Sigmoid colon (tissue), 6 donors: ENCODE measurements at regions not wholly inside any gene's neighbourhood (a gene's known extent, or its start where the extent isn't known, plus 50 kb on each side); places are given as distances from the start of the nearest gene placed in this dataset.

ENCODE experiments used
- DNase-seq: peaks from one replicate; pipeline ENCODE4 v3.0.0-alpha.2; 2019
- H3K27ac ChIP-seq, 4 donors: fragments of 200-600 bp; sonication (generic); one replicate each; pipeline ENCODE4 v1.5.1; 2016 to 2019; ENCODE audit warnings: mild to moderate bottlenecking in 1 of 4
- H3K27me3 ChIP-seq, 3 donors: fragments of 200-600 bp; sonication (generic); one replicate each; pipeline ENCODE4 v1.5.1; 2019; ENCODE audit warnings: mild to moderate bottlenecking in 1 of 3
- H3K36me3 ChIP-seq, 4 donors: fragments of 200-600 bp; sonication (generic); one replicate each; pipeline ENCODE4 v1.5.1; 2016 to 2019
- H3K4me1 ChIP-seq, 4 donors: fragments of 200-600 bp; sonication (generic); one replicate each; pipeline ENCODE4 v1.5.1; 2017 to 2019
- H3K4me3 ChIP-seq, 4 donors: fragments of 200-600 bp; sonication (generic); one replicate each; pipeline ENCODE4 v1.5.1; 2017 to 2019; ENCODE audit warnings: mild to moderate bottlenecking in 2 of 4, moderate library complexity in 1 of 4
- H3K9me3 ChIP-seq, 4 donors: fragments of 200-600 bp in 3 of 4; sonication (generic) in 3 of 4; one replicate each; pipeline versions ENCODE4 v1.5.1 to v1.6.1; 2013 to 2019
- EP300 ChIP-seq, 4 donors: sonication (generic); formaldehyde crosslinking; IDR thresholded peaks; one replicate each; pipeline ENCODE4 v1.6.1; 2017; ENCODE audit warnings: antibody characterized with exemption in 4 of 4
- POLR2A ChIP-seq, 2 donors: fragments of 450-650 bp; IDR thresholded peaks; one replicate each; pipeline ENCODE4 v1.6.1; 2016; ENCODE audit warnings: antibody characterized with exemption in 2 of 2, mild to moderate bottlenecking in 2 of 2, moderate library complexity in 2 of 2
- POLR2AphosphoS5 ChIP-seq, 4 donors: sonication (generic); formaldehyde crosslinking; IDR thresholded peaks; one replicate each; pipeline ENCODE4 v1.6.1; 2017; ENCODE audit warnings: antibody characterized with exemption in 4 of 4
- WGBS, 2 donors: extraction: QIAGEN DNeasy Blood & Tissue Kit; methylation state at CpG; one replicate each; pipeline ENCODE4 v1.1.7; 2013; 5-methylcytosine and 5-hydroxymethylcytosine counted together
- intact Hi-C: fragments of 100-400 bp; cut with DNase I; formaldehyde crosslinking; loops from one replicate; pipeline ENCODE4 v1.15.1; 2023
- TF ChIP-seq, protein P1 (sequence below), 4 experiments: fragments of 450-650 bp in 3 of 4; fragments of 200-600 bp in 1 of 4; IDR thresholded peaks; one replicate each; pipeline ENCODE4 v1.5.1; 2016 to 2019; ENCODE audit warnings: antibody characterized with exemption in 4 of 4, mild to moderate bottlenecking in 3 of 4, moderate library complexity in 2 of 4
- donor health status: healthy with polysubstance abuse.
- donor health status: healthy.

DNA sequence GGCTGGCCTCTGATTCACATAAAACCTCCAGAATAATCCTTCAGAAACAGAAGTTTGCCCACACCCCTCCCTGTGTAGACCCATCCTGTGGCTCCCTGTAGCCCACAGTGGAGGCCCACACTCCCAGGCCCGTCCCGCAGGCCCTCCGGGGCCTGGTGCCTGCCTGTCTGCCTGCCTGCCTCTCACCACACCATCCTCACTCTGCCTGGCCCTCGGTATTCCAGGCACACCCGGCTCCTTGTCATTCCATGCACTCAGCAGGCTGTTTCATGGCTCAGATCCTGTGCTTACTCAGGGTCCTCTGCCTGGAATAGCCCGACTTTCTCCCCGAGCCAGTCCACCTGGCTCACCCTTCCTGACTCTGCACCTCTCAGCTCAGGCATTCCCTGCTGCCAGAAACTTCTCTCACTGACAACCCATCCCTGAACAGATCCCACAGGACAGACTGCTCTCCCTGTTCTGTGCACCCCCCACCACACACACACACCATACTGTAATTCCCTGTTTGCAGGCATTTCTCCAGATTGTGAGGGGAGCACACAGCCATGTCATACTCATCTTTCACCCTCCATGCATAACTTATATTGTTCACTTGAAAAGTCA, 498.0 kb upstream of the ZMIZ1 start:
- intact Hi-C loops: no loop called here
- H3K4me3 ChIP-seq: no peak overlapping the region
- DNase-seq: peak; percentile 61
- H3K36me3 ChIP-seq: no peaks in the 10 kb centered on the region
- peak overlapping the region in 1 of 4 donors; percentile 33 for H3K27ac ChIP-seq
- H3K9me3 ChIP-seq: no peaks in the 10 kb centered on the region
- TF ChIP-seq, protein P1, sequence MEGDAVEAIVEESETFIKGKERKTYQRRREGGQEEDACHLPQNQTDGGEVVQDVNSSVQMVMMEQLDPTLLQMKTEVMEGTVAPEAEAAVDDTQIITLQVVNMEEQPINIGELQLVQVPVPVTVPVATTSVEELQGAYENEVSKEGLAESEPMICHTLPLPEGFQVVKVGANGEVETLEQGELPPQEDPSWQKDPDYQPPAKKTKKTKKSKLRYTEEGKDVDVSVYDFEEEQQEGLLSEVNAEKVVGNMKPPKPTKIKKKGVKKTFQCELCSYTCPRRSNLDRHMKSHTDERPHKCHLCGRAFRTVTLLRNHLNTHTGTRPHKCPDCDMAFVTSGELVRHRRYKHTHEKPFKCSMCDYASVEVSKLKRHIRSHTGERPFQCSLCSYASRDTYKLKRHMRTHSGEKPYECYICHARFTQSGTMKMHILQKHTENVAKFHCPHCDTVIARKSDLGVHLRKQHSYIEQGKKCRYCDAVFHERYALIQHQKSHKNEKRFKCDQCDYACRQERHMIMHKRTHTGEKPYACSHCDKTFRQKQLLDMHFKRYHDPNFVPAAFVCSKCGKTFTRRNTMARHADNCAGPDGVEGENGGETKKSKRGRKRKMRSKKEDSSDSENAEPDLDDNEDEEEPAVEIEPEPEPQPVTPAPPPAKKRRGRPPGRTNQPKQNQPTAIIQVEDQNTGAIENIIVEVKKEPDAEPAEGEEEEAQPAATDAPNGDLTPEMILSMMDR (IDR thresholded peaks at IDR 0.05): no peak
- TF ChIP-seq EP300 (IDR thresholded peaks at IDR 0.05) (no peak), POLR2A (IDR thresholded peaks at IDR 0.05) (no peak), POLR2AphosphoS5 (IDR thresholded peaks at IDR 0.05) (no peak)
- H3K27me3 ChIP-seq: no peaks in the 10 kb centered on the region
- WGBS, 2 donors: 83 to 85% methylated on average over 7 of the region's 7 CpGs
- peaks cover 0 to 50% (median 29%) of the 10 kb centered on the region in 4 donors for H3K4me1 ChIP-seq

DNA sequence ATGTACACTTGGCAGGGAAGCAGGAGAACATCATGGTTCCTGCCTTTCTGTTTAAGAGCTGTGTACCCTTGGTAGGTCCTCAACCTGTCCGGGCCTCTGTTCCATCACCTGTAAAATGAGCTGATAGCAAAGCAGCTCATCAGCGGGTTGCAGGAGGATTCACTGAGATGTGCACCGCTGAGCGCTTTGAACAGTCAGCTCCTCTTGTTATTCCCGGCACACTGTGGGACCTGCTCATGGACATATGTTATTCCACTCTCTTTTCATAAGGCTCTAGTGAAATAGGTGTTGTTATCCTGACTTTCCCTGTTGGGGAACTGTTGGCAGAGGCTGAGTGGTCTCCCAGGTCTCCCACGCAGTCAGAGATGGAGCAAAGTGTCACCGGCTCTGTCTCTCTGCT, 497.5 kb upstream of the ZMIZ1 start:
- Histone ChIP-seq H3K27me3 (no peaks in the 10 kb centered on the region), H3K9me3 (no peaks in the 10 kb centered on the region), H3K36me3 (no peaks in the 10 kb centered on the region), H3K27ac (no peak overlapping the region), H3K4me3 (no peak overlapping the region), H3K4me1 (peaks cover 0 to 44% (median 24%) of the 10 kb centered on the region in 4 donors)
- TF ChIP-seq EP300 (IDR thresholded peaks at IDR 0.05) (no peak), POLR2A (IDR thresholded peaks at IDR 0.05) (no peak), POLR2AphosphoS5 (IDR thresholded peaks at IDR 0.05) (no peak)
- TF ChIP-seq, protein P1 (IDR thresholded peaks at IDR 0.05): no peak
- DNase-seq: peak; percentile 24
- intact Hi-C loops: no loop called here
- 96 to 97% methylated on average over 7 of the region's 7 CpGs for WGBS, 2 donors

DNA sequence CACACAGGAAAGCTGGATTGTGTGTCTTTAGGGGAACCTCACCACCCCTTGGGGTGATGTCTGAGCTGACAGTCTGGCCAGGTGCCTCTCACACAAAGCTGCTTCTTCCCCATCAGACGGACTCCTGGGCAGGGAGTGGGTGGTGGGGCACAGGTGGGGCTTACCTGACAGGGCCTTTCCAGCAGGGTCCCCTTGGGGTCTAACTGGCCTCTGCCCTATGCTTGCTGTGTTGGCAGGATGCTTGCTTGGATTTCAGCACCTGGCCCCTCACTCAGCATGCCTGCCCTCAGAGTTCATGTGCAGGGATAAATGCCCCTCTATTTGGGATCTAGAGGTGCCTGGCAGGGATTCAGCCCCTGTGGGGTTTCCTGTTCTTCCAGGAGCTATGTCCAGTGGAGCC, 496.9 kb upstream of the ZMIZ1 start:
- WGBS, 2 donors: 83 to 85% methylated on average over 1 of the region's 1 CpG

DNA sequence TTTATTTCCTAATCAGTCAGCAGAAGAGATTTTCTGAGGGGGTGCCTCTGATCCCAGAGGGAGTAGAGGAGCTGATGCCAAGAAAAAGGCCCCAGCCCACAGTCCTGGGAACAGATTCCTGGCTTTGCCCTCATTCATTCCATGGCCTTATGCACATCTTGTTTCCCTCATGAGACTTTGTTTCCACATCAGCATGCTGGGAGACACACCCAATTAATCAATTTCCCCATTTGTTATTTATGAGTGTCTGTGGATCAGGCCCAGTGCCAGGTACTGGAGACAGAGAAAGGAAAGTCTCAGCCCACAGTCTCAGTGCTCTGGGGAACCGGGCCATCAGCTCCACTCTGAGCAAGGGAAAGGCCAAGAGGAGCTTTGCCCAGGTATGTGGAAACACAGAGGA, 496.2 kb upstream of the ZMIZ1 start:
- Histone ChIP-seq H3K27me3 (no peaks in the 10 kb centered on the region), H3K9me3 (no peaks in the 10 kb centered on the region), H3K27ac (no peak overlapping the region), H3K4me3 (no peak overlapping the region), H3K4me1 (peaks cover 0 to 32% (median 11%) of the 10 kb centered on the region in 4 donors), H3K36me3 (no peaks in the 10 kb centered on the region)
- intact Hi-C loops: no loop called here
- WGBS, 2 donors: 82 to 86% methylated on average over 1 of the region's 1 CpG
- no peak for TF ChIP-seq POLR2A (IDR thresholded peaks at IDR 0.05)
- no peak for TF ChIP-seq EP300 (IDR thresholded peaks at IDR 0.05)
- TF ChIP-seq, protein P1 (IDR thresholded peaks at IDR 0.05): no peak
- TF ChIP-seq POLR2AphosphoS5 (IDR thresholded peaks at IDR 0.05): peak in 3 of 4 donors; percentile 39 to 60 (median 51)
- peak; percentile 82 for DNase-seq

More for the DNA sequence above, 496.9 kb upstream of the ZMIZ1 start:
- DNase-seq: peak; percentile 59
- Histone ChIP-seq H3K4me1 (peaks cover 0 to 38% (median 18%) of the 10 kb centered on the region in 4 donors), H3K27ac (no peak overlapping the region), H3K4me3 (no peak overlapping the region), H3K36me3 (no peaks in the 10 kb centered on the region), H3K9me3 (no peaks in the 10 kb centered on the region), H3K27me3 (no peaks in the 10 kb centered on the region)
- intact Hi-C loops: no loop called here
- TF ChIP-seq POLR2A (IDR thresholded peaks at IDR 0.05) (no peak), POLR2AphosphoS5 (IDR thresholded peaks at IDR 0.05) (no peak), EP300 (IDR thresholded peaks at IDR 0.05) (no peak)
- TF ChIP-seq, protein P1 (IDR thresholded peaks at IDR 0.05): no peak

DNA sequence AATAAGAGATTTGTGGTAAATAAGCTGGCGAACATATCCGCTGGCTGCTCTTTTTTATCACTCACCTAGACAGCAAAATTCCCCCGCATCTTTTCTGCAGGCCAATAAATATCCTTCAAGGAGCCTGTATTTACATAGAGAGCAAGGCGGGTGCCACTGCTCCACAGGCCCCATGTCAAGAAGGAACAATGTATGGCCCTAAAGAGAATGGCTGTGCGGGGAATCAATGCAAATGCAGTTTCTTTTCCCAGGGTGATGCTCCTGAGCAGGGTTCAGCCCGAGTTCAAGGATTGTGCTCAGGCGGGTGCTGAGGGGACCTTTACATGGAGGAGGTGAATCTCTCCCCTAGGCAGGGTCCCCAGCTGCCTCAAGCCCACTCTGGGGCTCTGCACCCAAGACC, 494.2 kb upstream of the ZMIZ1 start:
- intact Hi-C loops: no loop called here
- H3K9me3 ChIP-seq: no peaks in the 10 kb centered on the region
- H3K27ac ChIP-seq: no peak overlapping the region
- H3K36me3 ChIP-seq: no peaks in the 10 kb centered on the region
- H3K4me3 ChIP-seq: no peak overlapping the region
- no peak for DNase-seq
- peaks cover 0 to 35% (median 11%) of the 10 kb centered on the region in 4 donors for H3K4me1 ChIP-seq
- no peak for TF ChIP-seq POLR2AphosphoS5 (IDR thresholded peaks at IDR 0.05)
- TF ChIP-seq, protein P1 (IDR thresholded peaks at IDR 0.05): no peak
- no peak for TF ChIP-seq EP300 (IDR thresholded peaks at IDR 0.05)
- TF ChIP-seq POLR2A (IDR thresholded peaks at IDR 0.05): no peak
- no peaks in the 10 kb centered on the region for H3K27me3 ChIP-seq
- 93 to 96% methylated on average over 7 of the region's 7 CpGs for WGBS, 2 donors
